GM18502 (cell line): ENCODE measurements at regions not wholly inside any gene's neighbourhood (a gene's known extent, or its start where the extent isn't known, plus 50 kb on each side); places are given as distances from the start of the nearest gene placed in this dataset.

Experiments used
- ATAC-seq: cut with Tn5 transposase; IDR thresholded peaks from one replicate; pipeline ENCODE4 v1.9.1; 2021; ENCODE audit warnings: mild to moderate bottlenecking; ENCODE audit not compliant: unreplicated experiment, poor library complexity

- no peak for ATAC-seq
These were observed 189.0 kb upstream of the GOLIM4 start for GRCh38 chr3:168284728-168285127.

GRCh38 chr3:168275662-168276061 is 179.9 kb upstream of the GOLIM4 start:
- ATAC-seq = no peak

- ATAC-seq = peak; percentile 95
These were observed 178.2 kb upstream of the GOLIM4 start for GRCh38 chr3:168273917-168274316.

- no peak for ATAC-seq
These were observed 177.3 kb upstream of the GOLIM4 start for GRCh38 chr3:168273036-168273435.

GRCh38 chr3:168272343-168272985 is 176.7 kb upstream of the GOLIM4 start:
- no peak for ATAC-seq

- ATAC-seq = no peak
These were observed 176.2 kb upstream of the GOLIM4 start for GRCh38 chr3:168271932-168272331.

GRCh38 chr3:168269001-168269400 is 173.3 kb upstream of the GOLIM4 start:
- ATAC-seq = no peak

GRCh38 chr3:168267179-168267578 is 171.5 kb upstream of the GOLIM4 start:
- ATAC-seq = no peak

GRCh38 chr3:168266335-168266734 is 170.6 kb upstream of the GOLIM4 start:
- ATAC-seq = no peak

GRCh38 chr3:168262887-168263286 is 167.2 kb upstream of the GOLIM4 start:
- ATAC-seq = no peak

- peak; percentile 48 for ATAC-seq
These were observed 165.1 kb upstream of the GOLIM4 start for GRCh38 chr3:168260859-168261258.

GRCh38 chr3:168251371-168251770 is 155.6 kb upstream of the GOLIM4 start:
- ATAC-seq = peak; percentile 43

- ATAC-seq = peak; percentile 21
These were observed 154.7 kb upstream of the GOLIM4 start for GRCh38 chr3:168250415-168250861.

- ATAC-seq = peak; percentile 81
These were observed 154.1 kb upstream of the GOLIM4 start for GRCh38 chr3:168249550-168250414.

GRCh38 chr3:168249205-168249549 is 153.5 kb upstream of the GOLIM4 start:
- ATAC-seq = no peak

GRCh38 chr3:168248383-168249204 is 152.9 kb upstream of the GOLIM4 start:
- peak; percentile 9 for ATAC-seq

GRCh38 chr3:168241156-168241555 is 145.4 kb upstream of the GOLIM4 start:
- no peak for ATAC-seq

GRCh38 chr3:168239287-168239686 is 143.6 kb upstream of the GOLIM4 start:
- ATAC-seq = no peak

- no peak for ATAC-seq
These were observed 137.3 kb upstream of the GOLIM4 start for GRCh38 chr3:168233001-168233400.

- no peak for ATAC-seq
These were observed 127.4 kb upstream of the GOLIM4 start for GRCh38 chr3:168223085-168223484.

GRCh38 chr3:168220556-168220955 is 124.8 kb upstream of the GOLIM4 start:
- no peak for ATAC-seq
